ENCODE measurements at regions not wholly inside any gene's neighbourhood (a gene's known extent, or its start where the extent isn't known, plus 50 kb on each side); places are given as distances from the start of the nearest gene placed in this dataset.

GRCh38 chr5:121086671-121087070, 622.6 kb downstream of the PRR16 start:
- no peak for TF ChIP-seq CTCF (IDR thresholded peaks at IDR 0.05)
- TF ChIP-seq EZH2 (IDR thresholded peaks at IDR 0.05) = no peak

Data from neural progenitor cell (in vitro differentiated cells).